C4-2B (cell line): ENCODE measurements at regions not wholly inside any gene's neighbourhood (a gene's known extent, or its start where the extent isn't known, plus 50 kb on each side); places are given as distances from the start of the nearest gene placed in this dataset.

Experiments used
- CTCF ChIP-seq: fragments of 450-650 bp; conservative IDR thresholded peaks from 2 replicates; pipeline ENCODE4 v1.5.1; 2017; ENCODE audit warnings: mild to moderate bottlenecking
- ZFX ChIP-seq: fragments of 450-650 bp; IDR thresholded peaks from 2 replicates; pipeline ENCODE4 v1.6.1; 2017

- TF ChIP-seq CTCF (no peak), ZFX (no peak)
These were observed 819.2 kb downstream of the RAPGEF2 start for GRCh38 chr4:159922119-159922518.
